K562 (cell line): ENCODE measurements at regions not wholly inside any gene's neighbourhood (a gene's known extent, or its start where the extent isn't known, plus 50 kb on each side); places are given as distances from the start of the nearest gene placed in this dataset.

ENCODE experiments used
- ATAC-seq: fragments of 200-7000 bp; cut with Tn5 transposase; 3 replicates; pipeline ENCODE4 v1.9.1; 2020; ENCODE audit warnings: moderate library complexity
- BruUV-seq: library from RNA; stranded (reverse); fragments of 400-500 nt; replicated peaks from 2 replicates; lab custom pipeline; 2021; lab: Mats Ljungman, UMichigan
- CTCF ChIA-PET: fragments of 300-600 bp; formaldehyde crosslinking; extraction: SDS; loops from one replicate; lab custom pipeline; 2021; ENCODE audit warnings: low intra/inter-chr PET ratio; lab: Yijun Ruan, JAX
- POLR2A ChIA-PET: fragments of 300-600, 350-650 bp; sonication (Branson Sonifier 250); formaldehyde crosslinking; extraction: SDS; loops from one replicate; lab custom pipeline; 2021; ENCODE audit warnings: antibody characterized with exemption, inconsistent platforms; lab: Yijun Ruan, JAX
- DNase-seq, 4 experiments: peaks; one replicate each; pipeline versions ENCODE4 v3.0.0 to v3.0.0-alpha.2; 2011 to 2018; ENCODE audit warnings: low spot score in 3 of 4, mixed read lengths in 3 of 4; ENCODE audit errors: extremely low read depth in 1 of 4
- FAIRE-seq: peaks from 2 replicates; lab custom pipeline; 2011; peaks lifted over from hg19 to GRCh38; lab: Jason Lieb, UNC
- H2AFZ ChIP-seq: 2 replicates; pipeline ENCODE4 v1.6.0; 2011; ENCODE audit warnings: low read depth, low read length, control low read depth, inconsistent platforms
- H3K27ac ChIP-seq: fragments of 200-600 bp; 3 replicates; pipeline ENCODE4 v1.8.0; 2011; ENCODE audit warnings: low read depth, mild to moderate bottlenecking, control low read depth, inconsistent platforms, low read length, moderate library complexity, mixed read lengths; ENCODE audit errors: extremely low read depth
- H3K27me3 ChIP-seq, 2 experiments: fragments of 300-600 bp in 1 of 2; 2 replicates in 1 of 2; 3 replicates in 1 of 2; pipeline versions ENCODE4 v1.6.0 to v1.8.0; 2011; ENCODE audit warnings: inconsistent platforms in 2 of 2, low read length in 2 of 2, mild to moderate bottlenecking in 1 of 2, mixed read lengths in 1 of 2, moderate library complexity in 1 of 2; ENCODE audit not compliant: control insufficient read depth in 2 of 2, insufficient read depth in 2 of 2
- H3K36me3 ChIP-seq: fragments of 300-600 bp; 3 replicates; pipeline ENCODE4 v1.8.0; 2011; ENCODE audit warnings: mild to moderate bottlenecking, low read length, inconsistent platforms; ENCODE audit not compliant: control insufficient read depth, insufficient read depth
- H3K4me1 ChIP-seq, 2 experiments: fragments of 200-600 bp in 1 of 2; replicated peaks in 1 of 2; 2 replicates in 1 of 2; 3 replicates in 1 of 2; pipeline versions ENCODE4 v1.5.1 to v1.8.0; 2011; ENCODE audit warnings: inconsistent platforms in 2 of 2, low read length in 2 of 2, mild to moderate bottlenecking in 1 of 2, mixed read lengths in 1 of 2, moderate library complexity in 1 of 2; ENCODE audit not compliant: control insufficient read depth in 2 of 2, insufficient read depth in 2 of 2
- H3K4me2 ChIP-seq: 2 replicates; pipeline ENCODE4 v1.6.1; 2011; ENCODE audit warnings: low read length, control low read depth, inconsistent platforms, mixed read lengths; ENCODE audit not compliant: insufficient read depth
- H3K4me3 ChIP-seq: fragments of 200-600 bp; sonication (generic), shearing (Covaris generic); 2 replicates; pipeline ENCODE4 v1.5.1; 2016; ENCODE audit warnings: control low read depth, inconsistent platforms
- H3K79me2 ChIP-seq: fragments of 200-600 bp; 3 replicates; pipeline ENCODE4 v1.8.0; 2011; ENCODE audit warnings: low read length, inconsistent platforms; ENCODE audit not compliant: control insufficient read depth, insufficient read depth
- H3K9ac ChIP-seq, 2 experiments: 2 replicates each; pipeline versions ENCODE4 v1.6.0 to v1.6.1; 2011; ENCODE audit warnings: low read depth in 2 of 2, low read length in 2 of 2, control low read depth in 1 of 2, inconsistent platforms in 1 of 2, mild to moderate bottlenecking in 1 of 2, mixed read lengths in 1 of 2; ENCODE audit not compliant: insufficient read depth in 1 of 2
- H3K9me1 ChIP-seq: one replicate; pipeline ENCODE4 v1.6.0; 2011; ENCODE audit warnings: inconsistent platforms, mild to moderate bottlenecking, low read length, moderate library complexity; ENCODE audit not compliant: control insufficient read depth, insufficient read depth
- H3K9me3 ChIP-seq: replicated peaks from 2 replicates; pipeline ENCODE4 v1.5.1; 2011; ENCODE audit warnings: low read depth, low read length, inconsistent platforms; ENCODE audit not compliant: control insufficient read depth, insufficient read depth
- H4K20me1 ChIP-seq: replicated peaks from 2 replicates; pipeline ENCODE4 v1.6.1; 2011; ENCODE audit warnings: low read length, inconsistent platforms, mixed read lengths; ENCODE audit not compliant: control insufficient read depth, insufficient read depth
- ASH1L ChIP-seq: fragments of 450-650 bp; IDR thresholded peaks from 2 replicates; pipeline ENCODE4 v1.6.1; 2018; ENCODE audit warnings: borderline replicate concordance, mild to moderate bottlenecking, low read depth; ENCODE audit not compliant: partially characterized antibody
- DNMT1 ChIP-seq: fragments of 450-650 bp; IDR thresholded peaks from 2 replicates; pipeline ENCODE4 v1.6.1; 2016; ENCODE audit warnings: antibody characterized with exemption, mild to moderate bottlenecking
- FOXK2 ChIP-seq, 2 experiments: fragments of 450-650 bp; IDR thresholded peaks in 1 of 2; conservative IDR thresholded peaks in 1 of 2; 2 replicates each; pipeline ENCODE4 v1.6.1; 2016; ENCODE audit warnings: low read depth in 2 of 2, mild to moderate bottlenecking in 1 of 2
- JUND ChIP-seq, 2 experiments: IDR thresholded peaks; 2 replicates in 1 of 2; 3 replicates in 1 of 2; pipeline ENCODE4 v1.6.1; 2011; ENCODE audit warnings: borderline replicate concordance in 2 of 2, low read depth in 2 of 2, low read length in 2 of 2, improper control_type of control experiment in 1 of 2, missing biosample characterization in 1 of 2, missing genetic modification characterization in 1 of 2, missing genetic modification reagents in 1 of 2
- NR2C2 ChIP-seq, 2 experiments: fragments of 200-800 bp in 1 of 2; sonication (Bioruptor generic) in 1 of 2; sonication (generic) in 1 of 2; formaldehyde crosslinking in 1 of 2; IDR thresholded peaks; 2 replicates each; pipeline versions ENCODE4 v1.6.1 to v1.8.0; 2016 to 2022; ENCODE audit warnings: mild to moderate bottlenecking in 1 of 2, missing compliant biosample characterization in 1 of 2, missing genetic modification characterization in 1 of 2, missing genetic modification reagents in 1 of 2
- RBM34 ChIP-seq: fragments of 200-400 bp; formaldehyde crosslinking; IDR thresholded peaks from 2 replicates; pipeline ENCODE4 v1.6.1; 2018; ENCODE audit warnings: low read length, borderline replicate concordance; ENCODE audit not compliant: insufficient read depth
- ZNF232 ChIP-seq: sonication (generic); formaldehyde crosslinking; IDR thresholded peaks from 2 replicates; pipeline ENCODE4 v1.8.0; 2022; ENCODE audit warnings: mild to moderate bottlenecking, missing genetic modification reagents
- ZNF584 ChIP-seq: fragments of 200-800 bp; sonication (Bioruptor generic); IDR thresholded peaks from 2 replicates; pipeline ENCODE4 v1.6.1; 2016; ENCODE audit warnings: low read depth, mild to moderate bottlenecking, missing genetic modification characterization, missing compliant biosample characterization
- WGBS: fragments of 100-300 bp; shearing (Covaris generic); methylation state at CpG from one replicate; pipeline ENCODE4 v1.1.6; 2016; ENCODE audit warnings: low coverage, mixed read lengths; ENCODE audit not compliant: insufficient coverage; ENCODE audit errors: missing lambda C conversion rate; 5-methylcytosine and 5-hydroxymethylcytosine counted together
- in situ Hi-C: fragments of 300-500 bp; cut with MboI; formaldehyde crosslinking; loops from 4 replicates; pipeline ENCODE4 v1.15.0; 2018; ENCODE audit warnings: inconsistent platforms, mixed read lengths
- intact Hi-C: fragments of 100-400 bp; cut with micrococcal nuclease; formaldehyde crosslinking; loops from 2 replicates; pipeline ENCODE4 v1.14.2; 2022
- TF ChIP-seq, protein P1 (sequence below): fragments of 250-450 bp; sonication (Bioruptor Pico); IDR thresholded peaks from 2 replicates; pipeline ENCODE4 v1.5.0; 2020; ENCODE audit warnings: mild to moderate bottlenecking, borderline replicate concordance
- TF ChIP-seq, protein P2 (sequence below): sonication (generic); formaldehyde crosslinking; IDR thresholded peaks from 2 replicates; pipeline ENCODE4 v1.8.0; 2022; ENCODE audit warnings: mild to moderate bottlenecking, low read depth, missing genetic modification reagents
- TF ChIP-seq, protein P3 (sequence below), 2 experiments: fragments of 450-650 bp in 1 of 2; sonication (generic) in 1 of 2; formaldehyde crosslinking in 1 of 2; IDR thresholded peaks in 1 of 2; conservative IDR thresholded peaks in 1 of 2; 2 replicates each; pipeline versions ENCODE4 v1.6.1 to v1.8.1; 2016 to 2023; ENCODE audit warnings: mild to moderate bottlenecking in 2 of 2, moderate library complexity in 2 of 2, inconsistent platforms in 1 of 2, missing genetic modification reagents in 1 of 2
- TF ChIP-seq, protein P4 (sequence below): fragments of 250-450 bp; sonication (Bioruptor Pico); IDR thresholded peaks from 2 replicates; pipeline ENCODE4 v1.4.0; 2020; ENCODE audit warnings: borderline replicate concordance

DNA sequence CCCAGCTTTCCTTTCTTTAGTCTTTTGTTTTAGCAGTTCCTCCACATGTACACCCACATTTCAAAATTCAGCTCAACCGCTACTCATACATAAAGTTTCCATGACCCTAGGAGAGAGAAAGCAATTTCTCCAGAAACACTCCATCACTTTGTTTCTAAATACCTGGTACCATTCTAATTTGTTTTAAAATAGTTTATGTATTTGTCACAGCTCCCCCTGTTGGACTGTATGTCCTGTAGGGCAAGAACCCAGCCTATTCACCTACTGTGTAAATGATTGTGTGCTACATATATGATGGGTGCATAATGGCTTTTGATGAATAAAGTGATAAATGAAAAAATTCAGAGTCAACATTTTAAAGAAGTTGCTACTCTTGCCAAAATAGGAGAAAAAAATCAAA, 139.1 kb downstream of the COX7C start (continued):
- TF ChIP-seq, protein P1, sequence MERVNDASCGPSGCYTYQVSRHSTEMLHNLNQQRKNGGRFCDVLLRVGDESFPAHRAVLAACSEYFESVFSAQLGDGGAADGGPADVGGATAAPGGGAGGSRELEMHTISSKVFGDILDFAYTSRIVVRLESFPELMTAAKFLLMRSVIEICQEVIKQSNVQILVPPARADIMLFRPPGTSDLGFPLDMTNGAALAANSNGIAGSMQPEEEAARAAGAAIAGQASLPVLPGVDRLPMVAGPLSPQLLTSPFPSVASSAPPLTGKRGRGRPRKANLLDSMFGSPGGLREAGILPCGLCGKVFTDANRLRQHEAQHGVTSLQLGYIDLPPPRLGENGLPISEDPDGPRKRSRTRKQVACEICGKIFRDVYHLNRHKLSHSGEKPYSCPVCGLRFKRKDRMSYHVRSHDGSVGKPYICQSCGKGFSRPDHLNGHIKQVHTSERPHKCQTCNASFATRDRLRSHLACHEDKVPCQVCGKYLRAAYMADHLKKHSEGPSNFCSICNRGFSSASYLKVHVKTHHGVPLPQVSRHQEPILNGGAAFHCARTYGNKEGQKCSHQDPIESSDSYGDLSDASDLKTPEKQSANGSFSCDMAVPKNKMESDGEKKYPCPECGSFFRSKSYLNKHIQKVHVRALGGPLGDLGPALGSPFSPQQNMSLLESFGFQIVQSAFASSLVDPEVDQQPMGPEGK (CRISPR knock-in tag), result no peak
- TF ChIP-seq, protein P2, sequence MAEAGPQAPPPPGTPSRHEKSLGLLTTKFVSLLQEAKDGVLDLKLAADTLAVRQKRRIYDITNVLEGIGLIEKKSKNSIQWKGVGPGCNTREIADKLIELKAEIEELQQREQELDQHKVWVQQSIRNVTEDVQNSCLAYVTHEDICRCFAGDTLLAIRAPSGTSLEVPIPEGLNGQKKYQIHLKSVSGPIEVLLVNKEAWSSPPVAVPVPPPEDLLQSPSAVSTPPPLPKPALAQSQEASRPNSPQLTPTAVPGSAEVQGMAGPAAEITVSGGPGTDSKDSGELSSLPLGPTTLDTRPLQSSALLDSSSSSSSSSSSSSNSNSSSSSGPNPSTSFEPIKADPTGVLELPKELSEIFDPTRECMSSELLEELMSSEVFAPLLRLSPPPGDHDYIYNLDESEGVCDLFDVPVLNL (CRISPR knock-in tag), result no peak
- TF ChIP-seq RBM34 (no peak), ASH1L (no peak), NR2C2 (CRISPR knock-in tag; IDR thresholded peaks at IDR 0.05) (no peak), NR2C2 (tag; IDR thresholded peaks at IDR 0.05) (no peak), ZNF232 (no peak)

DNA sequence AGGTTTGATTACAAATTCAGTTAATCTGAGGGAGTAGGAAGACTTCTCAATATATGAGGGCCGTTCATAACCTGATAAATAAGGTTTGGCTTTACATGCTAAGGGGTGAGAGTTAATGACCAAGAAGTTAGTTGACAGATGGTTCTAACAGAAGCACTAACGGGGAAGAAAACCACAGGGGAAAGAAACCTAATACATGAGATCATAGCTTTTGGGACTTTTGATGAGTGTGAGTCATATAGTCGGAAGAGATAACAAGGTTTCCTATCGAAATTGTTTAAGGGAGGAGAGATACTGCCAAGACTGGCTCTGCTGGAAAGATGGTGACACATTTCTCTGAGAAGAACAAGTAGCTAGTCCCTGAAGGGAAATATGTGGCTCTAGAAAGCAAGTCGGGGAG, 140.1 kb downstream of the COX7C start:
- H3K27me3 ChIP-seq, result no peaks in the 10 kb centered on the region
- ATAC-seq (no peak), DNase-seq (peak in 2 of 4 experiments; percentile 4), FAIRE-seq (no peak)
- H3K9ac ChIP-seq, result no peak overlapping the region
- H3K27ac ChIP-seq, result no peak overlapping the region
- H3K4me2 ChIP-seq, result no peak overlapping the region
- H3K9me1 ChIP-seq, result no peaks in the 10 kb centered on the region
- H3K79me2 ChIP-seq, result no peaks in the 10 kb centered on the region
- H3K4me1 ChIP-seq, result no peaks in the 10 kb centered on the region
- no TSS peak for BruUV-seq
- in situ Hi-C loops, result no loop called here
- intact Hi-C loops, result no loop called here
- no peaks in the 10 kb centered on the region for H3K36me3 ChIP-seq
- H4K20me1 ChIP-seq, result no peaks in the 10 kb centered on the region
- H3K9me3 ChIP-seq, result no peaks in the 10 kb centered on the region
- H2AFZ ChIP-seq, result no peak overlapping the region
- H3K4me3 ChIP-seq, result no peak overlapping the region
- POLR2A ChIA-PET, result no interaction called here
- 0% methylated on average over 5 of the region's 5 CpGs for WGBS
- CTCF ChIA-PET, result no interaction called here
- TF ChIP-seq ZNF584 (CRISPR knock-in tag), result no peak
- TF ChIP-seq JUND (IDR thresholded peaks at IDR 0.05; ENCODE audit: borderline replicate concordance, low read depth, low read length), result no peak
- TF ChIP-seq JUND (tag; IDR thresholded peaks at IDR 0.05; ENCODE audit: borderline replicate concordance, low read depth, low read length), result peak; percentile 75; the same call in 2 of the 3 replicates
- TF ChIP-seq, protein P3, sequence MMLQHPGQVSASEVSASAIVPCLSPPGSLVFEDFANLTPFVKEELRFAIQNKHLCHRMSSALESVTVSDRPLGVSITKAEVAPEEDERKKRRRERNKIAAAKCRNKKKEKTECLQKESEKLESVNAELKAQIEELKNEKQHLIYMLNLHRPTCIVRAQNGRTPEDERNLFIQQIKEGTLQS (IDR thresholded peaks at IDR 0.05), result 0 out of 2 replicates have a peak, but pooled peaks have one; percentile 15
- TF ChIP-seq, protein P3 (CRISPR knock-in tag; conservative IDR thresholded peaks at IDR 0.05), result no peak
- TF ChIP-seq DNMT1, result no peak
- no peak for TF ChIP-seq FOXK2 (conservative IDR thresholded peaks at IDR 0.05 in 1 of 2, IDR thresholded peaks at IDR 0.05 in 1 of 2; ENCODE audit: low read depth in 2 of 2)
- TF ChIP-seq, protein P4, sequence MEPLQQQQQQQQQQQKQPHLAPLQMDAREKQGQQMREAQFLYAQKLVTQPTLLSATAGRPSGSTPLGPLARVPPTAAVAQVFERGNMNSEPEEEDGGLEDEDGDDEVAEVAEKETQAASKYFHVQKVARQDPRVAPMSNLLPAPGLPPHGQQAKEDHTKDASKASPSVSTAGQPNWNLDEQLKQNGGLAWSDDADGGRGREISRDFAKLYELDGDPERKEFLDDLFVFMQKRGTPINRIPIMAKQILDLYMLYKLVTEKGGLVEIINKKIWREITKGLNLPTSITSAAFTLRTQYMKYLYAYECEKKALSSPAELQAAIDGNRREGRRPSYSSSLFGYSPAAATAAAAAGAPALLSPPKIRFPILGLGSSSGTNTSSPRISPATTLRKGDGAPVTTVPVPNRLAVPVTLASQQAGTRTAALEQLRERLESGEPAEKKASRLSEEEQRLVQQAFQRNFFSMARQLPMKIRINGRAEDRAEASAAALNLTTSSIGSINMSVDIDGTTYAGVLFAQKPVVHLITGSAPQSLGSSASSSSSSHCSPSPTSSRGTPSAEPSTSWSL (CRISPR knock-in tag), result no peak
